ENCODE measurements at regions not wholly inside any gene's neighbourhood (a gene's known extent, or its start where the extent isn't known, plus 50 kb on each side); places are given as distances from the start of the nearest gene placed in this dataset.

DNA sequence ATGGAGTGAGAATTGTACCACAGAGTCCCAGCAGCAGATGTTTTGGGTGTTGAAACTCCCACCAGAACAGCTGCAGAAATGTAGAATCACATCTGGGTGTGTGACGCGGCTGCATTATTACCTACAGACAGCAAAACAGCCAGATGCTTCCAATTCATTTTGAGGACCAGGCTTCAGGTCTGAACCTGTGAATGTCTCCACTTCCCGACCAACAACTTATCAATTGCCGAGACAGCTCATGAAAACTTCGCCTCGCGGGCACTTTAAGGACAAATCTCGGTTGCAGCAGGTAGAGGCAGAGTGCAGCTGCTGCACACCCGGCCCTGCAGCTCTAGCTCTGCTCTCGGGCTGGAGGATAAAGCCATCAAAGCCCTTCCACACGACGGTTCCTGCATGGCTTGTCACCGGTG is 202.0 kb downstream of the HRH4 start:
- TF ChIP-seq, protein P1, sequence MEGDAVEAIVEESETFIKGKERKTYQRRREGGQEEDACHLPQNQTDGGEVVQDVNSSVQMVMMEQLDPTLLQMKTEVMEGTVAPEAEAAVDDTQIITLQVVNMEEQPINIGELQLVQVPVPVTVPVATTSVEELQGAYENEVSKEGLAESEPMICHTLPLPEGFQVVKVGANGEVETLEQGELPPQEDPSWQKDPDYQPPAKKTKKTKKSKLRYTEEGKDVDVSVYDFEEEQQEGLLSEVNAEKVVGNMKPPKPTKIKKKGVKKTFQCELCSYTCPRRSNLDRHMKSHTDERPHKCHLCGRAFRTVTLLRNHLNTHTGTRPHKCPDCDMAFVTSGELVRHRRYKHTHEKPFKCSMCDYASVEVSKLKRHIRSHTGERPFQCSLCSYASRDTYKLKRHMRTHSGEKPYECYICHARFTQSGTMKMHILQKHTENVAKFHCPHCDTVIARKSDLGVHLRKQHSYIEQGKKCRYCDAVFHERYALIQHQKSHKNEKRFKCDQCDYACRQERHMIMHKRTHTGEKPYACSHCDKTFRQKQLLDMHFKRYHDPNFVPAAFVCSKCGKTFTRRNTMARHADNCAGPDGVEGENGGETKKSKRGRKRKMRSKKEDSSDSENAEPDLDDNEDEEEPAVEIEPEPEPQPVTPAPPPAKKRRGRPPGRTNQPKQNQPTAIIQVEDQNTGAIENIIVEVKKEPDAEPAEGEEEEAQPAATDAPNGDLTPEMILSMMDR (conservative IDR thresholded peaks at IDR 0.05), result no peak
- no peak for TF ChIP-seq ZFX (IDR thresholded peaks at IDR 0.05)
